GM18907 (cell line): ENCODE measurements at regions not wholly inside any gene's neighbourhood (a gene's known extent, or its start where the extent isn't known, plus 50 kb on each side); places are given as distances from the start of the nearest gene placed in this dataset.
"Not testable (repeated sequence)": the region's sequence is repeated elsewhere in the genome, so short reads cannot be mapped to it uniquely, and the experiment has no call there.

Experiments
- ATAC-seq: cut with Tn5 transposase; IDR thresholded peaks from one replicate; pipeline ENCODE4 v1.9.1; 2021; ENCODE audit warnings: mild to moderate bottlenecking, moderate library complexity; ENCODE audit not compliant: unreplicated experiment

DNA sequence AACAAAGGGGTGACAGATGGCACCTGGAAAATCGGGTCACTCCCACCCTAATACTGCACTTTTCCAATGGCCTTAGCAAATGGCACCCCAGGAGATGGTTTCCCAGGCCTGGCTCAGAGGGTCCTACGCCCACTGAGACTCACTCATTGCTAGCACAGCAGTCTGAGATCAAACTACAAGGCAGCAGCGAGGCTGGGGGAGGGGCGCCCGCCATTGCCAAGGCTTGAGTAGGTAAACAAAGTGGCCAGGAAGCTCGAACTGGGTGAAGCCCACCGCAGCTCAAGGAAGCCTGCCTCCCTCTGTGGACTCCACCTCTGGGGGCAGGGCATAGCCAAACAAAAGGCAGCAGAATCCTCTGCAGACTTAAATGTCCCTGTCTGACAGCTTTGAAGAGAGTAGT lies 467.2 kb downstream of the EPHA7 start:
- ATAC-seq, result not testable (repeated sequence)

- ATAC-seq, result no peak
Observed at GRCh38 chr6:92945799-92946198, 473.6 kb downstream of the EPHA7 start.

- no peak for ATAC-seq
Observed at GRCh38 chr6:92944132-92944531, 475.2 kb downstream of the EPHA7 start.

GRCh38 chr6:92942549-92942948 lies 476.8 kb downstream of the EPHA7 start:
- ATAC-seq, result no peak

DNA sequence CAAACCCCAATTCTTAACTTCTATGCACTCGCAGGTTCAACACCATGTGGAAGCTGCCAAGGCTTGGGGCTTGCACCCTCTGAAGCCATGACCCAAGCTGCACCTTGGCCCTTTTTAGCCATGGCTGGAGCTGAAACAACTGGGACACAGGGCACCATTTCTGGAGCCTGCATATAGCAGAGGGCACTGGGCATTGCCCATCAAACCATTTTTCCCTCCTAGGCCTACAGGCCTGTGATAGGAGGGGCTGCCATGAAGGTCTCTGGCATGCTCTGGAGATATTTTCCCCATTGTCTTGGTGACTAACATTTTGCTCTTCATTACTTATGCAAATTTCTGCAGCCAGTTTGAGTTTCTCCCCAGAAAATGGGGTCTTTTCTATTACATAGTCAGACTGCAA lies 484.7 kb downstream of the EPHA7 start:
- ATAC-seq, result no peak

DNA sequence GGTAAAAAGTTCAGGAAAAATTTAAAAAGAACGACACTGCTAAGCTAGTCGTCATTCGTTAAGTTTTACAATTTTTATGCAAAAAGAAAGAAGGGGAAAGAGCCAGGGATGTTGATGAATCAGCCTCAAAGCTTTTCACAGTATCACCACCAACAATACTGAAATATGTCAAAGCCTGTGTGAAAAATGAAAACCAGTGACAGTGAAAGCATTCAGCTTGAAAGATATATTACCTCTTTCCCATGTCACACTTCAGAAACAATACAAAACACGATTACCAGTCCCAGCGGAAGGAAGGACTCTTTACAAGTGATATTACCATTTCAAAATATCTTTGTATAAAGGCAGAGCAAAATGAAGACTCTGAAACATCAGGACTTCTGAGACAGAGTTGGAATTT lies 489.2 kb downstream of the EPHA7 start:
- ATAC-seq, result no peak

GRCh38 chr6:92922216-92922806 lies 497.0 kb downstream of the EPHA7 start:
- no peak for ATAC-seq

DNA sequence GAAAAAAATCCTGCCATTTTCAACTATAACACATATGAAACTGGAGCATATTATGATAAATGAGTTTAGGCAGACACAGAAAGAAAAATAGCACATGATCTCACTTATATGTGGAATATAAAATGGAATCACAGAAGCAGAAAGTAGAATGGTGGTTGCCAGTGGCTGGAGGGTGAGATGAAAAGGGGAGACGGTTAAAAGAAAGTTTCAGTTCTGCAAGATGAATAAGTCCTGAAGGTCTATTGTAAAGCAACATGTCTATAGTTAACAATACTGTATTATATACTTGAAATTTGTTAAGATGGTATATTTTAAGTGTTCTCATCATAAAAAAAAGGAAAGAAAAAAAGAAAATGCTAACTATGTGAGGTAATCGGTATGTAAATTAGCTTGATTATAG lies 503.9 kb downstream of the EPHA7 start:
- ATAC-seq, result no peak

DNA sequence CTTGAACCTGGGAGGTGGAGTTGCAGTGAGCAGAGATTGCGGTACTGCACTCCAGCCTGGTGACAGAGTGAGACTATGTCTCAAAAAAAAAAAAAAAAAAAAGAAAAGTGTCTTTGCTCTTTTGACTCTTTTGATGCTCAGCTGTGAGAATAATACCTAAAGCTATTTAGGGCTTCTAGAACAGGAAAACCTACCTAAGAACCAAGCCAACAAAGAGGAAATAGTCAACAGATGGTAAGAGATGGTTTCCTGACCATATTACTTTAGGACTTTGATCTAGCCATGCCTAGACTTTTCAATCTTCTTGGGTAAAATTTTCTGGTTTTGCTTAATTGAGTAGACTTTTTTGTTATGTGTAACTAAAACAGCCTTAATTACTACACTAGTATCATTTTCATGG lies 508.1 kb downstream of the EPHA7 start:
- ATAC-seq, result no peak

GRCh38 chr6:92910646-92911045 lies 508.7 kb downstream of the EPHA7 start:
- no peak for ATAC-seq

DNA sequence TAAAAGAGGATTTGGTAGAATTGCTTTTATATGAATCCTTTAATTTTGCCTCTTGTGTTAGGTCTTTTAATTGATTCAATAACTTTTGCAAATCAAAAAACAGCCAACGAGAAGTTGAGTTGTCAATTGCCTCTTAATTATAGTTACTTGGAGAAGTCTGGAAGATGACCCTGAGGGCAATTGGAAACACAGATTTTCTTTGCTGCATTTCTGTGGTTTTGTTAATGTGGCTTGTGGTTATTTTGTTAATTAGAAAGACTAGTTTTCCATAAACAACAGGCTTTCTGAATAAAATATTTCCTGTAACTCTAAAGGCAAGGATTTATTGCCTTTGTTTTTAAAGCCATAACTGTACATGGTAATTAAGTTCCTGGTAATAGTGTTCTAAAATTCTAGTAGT lies 513.0 kb downstream of the EPHA7 start:
- no peak for ATAC-seq

GRCh38 chr6:92893741-92894140 lies 525.6 kb downstream of the EPHA7 start:
- no peak for ATAC-seq

GRCh38 chr6:92892626-92893170 lies 526.7 kb downstream of the EPHA7 start:
- ATAC-seq, result no peak

- no peak for ATAC-seq
Observed at GRCh38 chr6:92888316-92888715, 531.0 kb downstream of the EPHA7 start.

DNA sequence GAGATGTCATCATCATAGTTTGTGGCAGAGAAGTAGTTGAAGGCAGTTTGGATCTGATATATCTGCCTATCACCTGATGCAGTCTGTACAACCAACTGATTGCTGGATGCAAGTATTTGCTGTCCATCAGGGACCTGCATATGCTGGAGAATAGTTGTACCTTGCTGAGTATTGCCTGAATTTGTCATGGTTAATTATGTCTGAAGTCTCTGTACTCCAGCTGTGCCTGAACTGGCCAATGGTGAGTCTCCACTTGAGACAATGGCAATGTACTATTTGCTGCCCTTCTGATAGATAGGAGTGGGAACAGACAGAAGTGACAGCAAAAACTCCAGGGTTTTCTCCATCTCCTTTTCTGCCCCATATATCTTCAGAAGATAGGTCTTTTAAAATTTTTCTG lies 531.5 kb downstream of the EPHA7 start:
- no peak for ATAC-seq

- ATAC-seq, result no peak
Observed at GRCh38 chr6:92879526-92879925, 539.8 kb downstream of the EPHA7 start.

DNA sequence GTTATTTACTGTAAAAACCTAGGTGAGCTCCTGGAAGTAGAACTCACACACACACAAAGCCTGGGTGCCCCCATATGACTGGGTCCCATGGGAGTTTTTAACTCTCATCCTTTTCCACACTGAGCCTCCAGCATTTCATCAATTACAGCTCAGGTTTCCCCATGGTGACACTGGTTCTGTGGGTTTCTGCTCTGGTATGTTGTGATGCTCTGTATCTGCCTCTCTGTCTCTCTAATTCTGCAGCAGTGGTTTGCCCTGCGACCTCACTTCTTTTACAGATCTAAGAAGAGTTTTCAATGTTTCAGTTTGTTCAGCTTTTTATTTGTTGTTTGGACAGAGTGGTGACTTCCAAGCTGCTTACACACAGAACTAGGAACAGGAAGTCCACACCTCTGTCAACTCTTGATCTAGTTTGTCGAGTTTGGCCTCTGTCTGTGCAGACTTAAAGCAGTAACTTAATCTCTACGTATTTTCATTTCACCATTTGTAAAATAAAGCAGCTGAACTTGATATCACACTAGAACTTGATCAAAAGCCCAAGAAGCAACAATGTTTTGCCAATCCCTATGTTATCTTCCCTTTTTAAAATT lies 554.3 kb downstream of the EPHA7 start:
- ATAC-seq, result no peak

- no peak for ATAC-seq
Observed at GRCh38 chr6:92849636-92850035, 569.7 kb downstream of the EPHA7 start.

- ATAC-seq, result no peak
Observed at GRCh38 chr6:92848901-92849300, 570.5 kb downstream of the EPHA7 start.

DNA sequence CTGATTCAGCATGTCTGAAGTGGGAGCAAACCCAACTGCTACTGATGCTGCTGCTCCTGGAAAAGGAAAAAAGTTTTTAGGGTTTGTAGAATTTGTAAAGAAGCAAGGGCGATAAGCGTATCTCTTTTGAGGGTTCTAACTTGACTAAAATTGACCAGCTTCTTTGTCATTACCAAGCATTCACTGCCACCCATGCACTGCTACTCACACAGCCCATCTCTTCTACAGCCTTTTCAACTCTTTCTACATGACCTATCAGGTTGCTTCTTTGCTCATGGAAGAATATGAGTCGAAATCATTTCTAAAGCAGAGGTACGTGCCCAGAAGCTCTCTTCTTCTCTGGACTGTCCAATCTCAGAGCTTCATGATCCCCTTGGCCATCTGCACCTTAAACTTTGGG lies 570.9 kb downstream of the EPHA7 start:
- no peak for ATAC-seq

DNA sequence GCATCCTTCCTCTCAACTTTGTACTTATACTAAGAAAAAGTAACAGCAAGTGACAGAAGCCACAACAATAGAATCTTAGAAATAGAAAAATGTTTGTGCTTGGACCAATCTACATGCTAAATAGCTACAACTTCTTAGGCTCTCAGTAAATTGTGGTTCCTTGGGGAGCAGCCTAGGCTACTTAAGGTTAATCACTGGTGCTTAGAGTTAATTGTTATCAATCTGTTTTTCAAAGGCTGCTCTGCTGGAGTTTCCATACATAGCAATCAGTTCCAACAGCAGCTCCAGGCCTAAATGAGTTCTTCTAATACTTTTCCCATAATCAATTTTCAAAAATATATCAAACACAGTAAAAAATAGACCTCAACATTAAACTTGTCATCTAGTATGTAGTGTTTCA lies 571.4 kb downstream of the EPHA7 start:
- no peak for ATAC-seq

- no peak for ATAC-seq
Observed at GRCh38 chr6:92840246-92840930, 579.0 kb downstream of the EPHA7 start.
